ENCODE measurements at regions not wholly inside any gene's neighbourhood (a gene's known extent, or its start where the extent isn't known, plus 50 kb on each side); places are given as distances from the start of the nearest gene placed in this dataset.

- CTCF ChIA-PET: no interaction called here
- no peak for DNase-seq (ENCODE audit: low read depth, low spot score)
- POLR2A ChIA-PET: interaction anchor here (0.7 kb wide), 1 partner anchor 303 kb away, joined by 5 read pairs; no protein-coding TSS in a partner anchor
- no peak for TF ChIP-seq CTCF (IDR thresholded peaks at IDR 0.05; ENCODE audit: low read depth, low read length)
- Histone ChIP-seq H3K4me3 (ENCODE audit: low read depth, low read length) (no peak overlapping the region), H3K27me3 (ENCODE audit: control insufficient read depth, insufficient read depth, low read length) (no peaks in the 10 kb centered on the region), H3K27ac (ENCODE audit: low read depth, low read length) (no peak overlapping the region), H3K9me3 (ENCODE audit: control insufficient read depth, insufficient read depth, low read length) (no peaks in the 10 kb centered on the region)
These were observed 278.5 kb downstream of the BMP7 start for GRCh38 chr20:56987986-56988385.

- Histone ChIP-seq H3K9me3 (ENCODE audit: control insufficient read depth, insufficient read depth, low read length) (no peaks in the 10 kb centered on the region), H3K27me3 (ENCODE audit: control insufficient read depth, insufficient read depth, low read length) (no peaks in the 10 kb centered on the region), H3K4me3 (ENCODE audit: low read depth, low read length) (no peak overlapping the region), H3K27ac (ENCODE audit: low read depth, low read length) (no peak overlapping the region)
- DNase-seq (ENCODE audit: low read depth, low spot score): no peak
- no peak for TF ChIP-seq CTCF (IDR thresholded peaks at IDR 0.05; ENCODE audit: low read depth, low read length)
- ChIA-PET CTCF (no interaction called here), POLR2A (interaction anchor here (0.7 kb wide), 1 partner anchor 303 kb away, joined by 5 read pairs; no protein-coding TSS in a partner anchor)
These were observed 278.0 kb downstream of the BMP7 start for GRCh38 chr20:56988446-56988845.

GRCh38 chr20:56989516-56989915 lies 276.9 kb downstream of the BMP7 start:
- POLR2A ChIA-PET: no interaction called here
- Histone ChIP-seq H3K9me3 (ENCODE audit: control insufficient read depth, insufficient read depth, low read length) (no peaks in the 10 kb centered on the region), H3K27ac (ENCODE audit: low read depth, low read length) (no peak overlapping the region), H3K27me3 (ENCODE audit: control insufficient read depth, insufficient read depth, low read length) (no peaks in the 10 kb centered on the region), H3K4me3 (ENCODE audit: low read depth, low read length) (no peak overlapping the region)
- TF ChIP-seq CTCF (IDR thresholded peaks at IDR 0.05; ENCODE audit: low read depth, low read length): no peak
- no peak for DNase-seq (ENCODE audit: low read depth, low spot score)
- CTCF ChIA-PET: no interaction called here

GRCh38 chr20:56993020-56993559 lies 273.4 kb downstream of the BMP7 start:
- CTCF ChIA-PET: interaction anchor here (1.0 kb wide), 1 partner anchor 442 kb away, joined by 3 read pairs; no protein-coding TSS in a partner anchor
- no peaks in the 10 kb centered on the region; the same call in 1 of the 2 replicates for H3K9me3 ChIP-seq (ENCODE audit: control insufficient read depth, insufficient read depth, low read length)
- no peak overlapping the region for H3K27ac ChIP-seq (ENCODE audit: low read depth, low read length)
- DNase-seq (ENCODE audit: low read depth, low spot score): no peak
- no peaks in the 10 kb centered on the region for H3K27me3 ChIP-seq (ENCODE audit: control insufficient read depth, insufficient read depth, low read length)
- TF ChIP-seq CTCF (IDR thresholded peaks at IDR 0.05; ENCODE audit: low read depth, low read length): no peak
- no peak overlapping the region for H3K4me3 ChIP-seq (ENCODE audit: low read depth, low read length)
- POLR2A ChIA-PET: no interaction called here

- ChIA-PET POLR2A (no interaction called here), CTCF (interaction anchor here (2.6 kb wide), 1 partner anchor 443 kb away, joined by 19 read pairs; no protein-coding TSS in a partner anchor)
- H3K27ac ChIP-seq (ENCODE audit: low read depth, low read length): no peak overlapping the region
- H3K4me3 ChIP-seq (ENCODE audit: low read depth, low read length): no peak overlapping the region
- no peak for DNase-seq (ENCODE audit: low read depth, low spot score)
- peaks cover 7% of the 10 kb centered on the region for H3K9me3 ChIP-seq (ENCODE audit: control insufficient read depth, insufficient read depth, low read length)
- no peaks in the 10 kb centered on the region for H3K27me3 ChIP-seq (ENCODE audit: control insufficient read depth, insufficient read depth, low read length)
- TF ChIP-seq CTCF (IDR thresholded peaks at IDR 0.05; ENCODE audit: low read depth, low read length): no peak
These were observed 272.4 kb downstream of the BMP7 start for GRCh38 chr20:56994006-56994405.

All from AG04450 (cell line).